Progenitor cell of endocrine pancreas (in vitro differentiated cells): ENCODE measurements at regions not wholly inside any gene's neighbourhood (a gene's known extent, or its start where the extent isn't known, plus 50 kb on each side); places are given as distances from the start of the nearest gene placed in this dataset.

Experiments
- DNase-seq: peaks from one replicate; pipeline ENCODE4 v3.0.0; 2021; ENCODE audit warnings: low spot score; ENCODE audit not compliant: unreplicated experiment
- H3K27ac Mint-ChIP-seq: 2 replicates; pipeline ENCODE4 v1.8.0; 2021; ENCODE audit warnings: mild to moderate bottlenecking, moderate library complexity, mixed read lengths
- H3K27me3 Mint-ChIP-seq: 2 replicates; pipeline ENCODE4 v1.8.0; 2021; ENCODE audit warnings: mixed read lengths
- H3K36me3 Mint-ChIP-seq: 2 replicates; pipeline ENCODE4 v1.8.0; 2022; ENCODE audit warnings: mixed read lengths; ENCODE audit not compliant: insufficient read depth
- H3K4me1 Mint-ChIP-seq: 2 replicates; pipeline ENCODE4 v1.8.0; 2021; ENCODE audit warnings: low read depth, mixed read lengths
- H3K4me3 Mint-ChIP-seq: 2 replicates; pipeline ENCODE4 v1.8.0; 2021; ENCODE audit warnings: low read depth, mild to moderate bottlenecking, moderate library complexity, mixed read lengths
- H3K9me3 Mint-ChIP-seq: 2 replicates; pipeline ENCODE4 v1.8.0; 2021; ENCODE audit warnings: low read depth, mixed read lengths
- CTCF ChIP-seq: fragments of 200-600 bp; sonication (generic); IDR thresholded peaks from one replicate; pipeline ENCODE4 v1.5.0; 2021; ENCODE audit warnings: antibody characterized with exemption, mild to moderate bottlenecking; ENCODE audit not compliant: unreplicated experiment

- no peak for TF ChIP-seq CTCF
- H3K27me3 Mint-ChIP-seq = no peaks in the 10 kb centered on the region
- peaks cover 3% of the 10 kb centered on the region for H3K4me1 Mint-ChIP-seq
- no peak overlapping the region for H3K27ac Mint-ChIP-seq
- no peak overlapping the region for H3K4me3 Mint-ChIP-seq
- H3K36me3 Mint-ChIP-seq = no peaks in the 10 kb centered on the region
- H3K9me3 Mint-ChIP-seq = peaks cover 3% of the 10 kb centered on the region
- no peak for DNase-seq
Observed at GRCh38 chr20:11352041-11352440, 565.7 kb upstream of the BTBD3 start.

GRCh38 chr20:11354846-11355245, 562.8 kb upstream of the BTBD3 start:
- DNase-seq = no peak
- no peak for TF ChIP-seq CTCF
- no peaks in the 10 kb centered on the region for H3K36me3 Mint-ChIP-seq
- H3K4me3 Mint-ChIP-seq = no peak overlapping the region
- no peaks in the 10 kb centered on the region for H3K27me3 Mint-ChIP-seq
- H3K9me3 Mint-ChIP-seq = peaks cover 10% of the 10 kb centered on the region
- peaks cover 3% of the 10 kb centered on the region for H3K4me1 Mint-ChIP-seq
- H3K27ac Mint-ChIP-seq = no peak overlapping the region

- no peak for TF ChIP-seq CTCF
- no peaks in the 10 kb centered on the region for H3K27me3 Mint-ChIP-seq
- H3K4me3 Mint-ChIP-seq = no peak overlapping the region
- H3K36me3 Mint-ChIP-seq = no peaks in the 10 kb centered on the region
- peaks cover 12% of the 10 kb centered on the region for H3K9me3 Mint-ChIP-seq
- peaks cover 3% of the 10 kb centered on the region for H3K4me1 Mint-ChIP-seq
- H3K27ac Mint-ChIP-seq = no peak overlapping the region
- DNase-seq = no peak
Observed at GRCh38 chr20:11355345-11355744, 562.3 kb upstream of the BTBD3 start.

GRCh38 chr20:11356061-11356460, 561.6 kb upstream of the BTBD3 start:
- no peak for TF ChIP-seq CTCF
- Mint-ChIP-seq H3K4me1 (peaks cover under 1% of the 10 kb centered on the region), H3K27me3 (no peaks in the 10 kb centered on the region), H3K27ac (no peak overlapping the region), H3K36me3 (no peaks in the 10 kb centered on the region), H3K9me3 (peaks cover 12% of the 10 kb centered on the region), H3K4me3 (no peak overlapping the region)
- no peak for DNase-seq

- peaks cover 11% of the 10 kb centered on the region for H3K4me1 Mint-ChIP-seq
- H3K4me3 Mint-ChIP-seq = no peak overlapping the region
- H3K27me3 Mint-ChIP-seq = no peaks in the 10 kb centered on the region
- no peak for TF ChIP-seq CTCF
- no peak for DNase-seq
- H3K27ac Mint-ChIP-seq = no peak overlapping the region
- H3K36me3 Mint-ChIP-seq = no peaks in the 10 kb centered on the region
- H3K9me3 Mint-ChIP-seq = peaks cover 24% of the 10 kb centered on the region
Observed at GRCh38 chr20:11362450-11362849, 555.2 kb upstream of the BTBD3 start.

GRCh38 chr20:11364736-11365135, 553.0 kb upstream of the BTBD3 start:
- peaks cover 11% of the 10 kb centered on the region for H3K4me1 Mint-ChIP-seq
- H3K9me3 Mint-ChIP-seq = peaks cover 15% of the 10 kb centered on the region
- no peaks in the 10 kb centered on the region for H3K36me3 Mint-ChIP-seq
- no peak for TF ChIP-seq CTCF
- H3K27me3 Mint-ChIP-seq = no peaks in the 10 kb centered on the region
- no peak for DNase-seq
- H3K27ac Mint-ChIP-seq = no peak overlapping the region
- no peak overlapping the region for H3K4me3 Mint-ChIP-seq
